NCI-H2227 treated with DMSO at 0.1 percent for 48 hours (cell line): ENCODE measurements at regions not wholly inside any gene's neighbourhood (a gene's known extent, or its start where the extent isn't known, plus 50 kb on each side); places are given as distances from the start of the nearest gene placed in this dataset.

Source experiments
- DNase-seq: peaks from one replicate; lab custom pipeline; 2025; lab: John Stamatoyannopoulos, UW

DNA sequence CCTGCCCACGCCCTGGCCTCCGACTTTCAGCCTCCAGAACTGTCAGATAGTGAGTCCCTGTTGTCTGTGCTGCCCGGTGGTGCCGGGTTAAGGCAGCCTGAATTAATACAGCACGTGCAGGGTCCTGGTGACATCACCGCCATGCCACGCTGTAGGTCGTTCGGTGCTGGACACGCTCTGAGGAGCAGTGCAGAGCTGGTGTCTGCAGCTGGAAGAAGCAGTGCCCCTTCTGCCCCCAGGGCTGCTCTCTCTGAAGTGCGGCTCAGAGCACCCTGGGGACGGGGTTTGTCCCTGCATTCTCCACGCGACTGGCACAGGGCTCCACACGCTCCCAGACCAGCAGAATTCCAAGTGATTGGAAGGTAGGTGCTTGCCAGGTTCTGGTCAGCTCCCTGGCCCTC is 831.5 kb downstream of the TBC1D22A start:
- DNase-seq, result no peak

GRCh38 chr22:47593291-47593690 is 830.8 kb downstream of the TBC1D22A start:
- DNase-seq, result no peak

DNA sequence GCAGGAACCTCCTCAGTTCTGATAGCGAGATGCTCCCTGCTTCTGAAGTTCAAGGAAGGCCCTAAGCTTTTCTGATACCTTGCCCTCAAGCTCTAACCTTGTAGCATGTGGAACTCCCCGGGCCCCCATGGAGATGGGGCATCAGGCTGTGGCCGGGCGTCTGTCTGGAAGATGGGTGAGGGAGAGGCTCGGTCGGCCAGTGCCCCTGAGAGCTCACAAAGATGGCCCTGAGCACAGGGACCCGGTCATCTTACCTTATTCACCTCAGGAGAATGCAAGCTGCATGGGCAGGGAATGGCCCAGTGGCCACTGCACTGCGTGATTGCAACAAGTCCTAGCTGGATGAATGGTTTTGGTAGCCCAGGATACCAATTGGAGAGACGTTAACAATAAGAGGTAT is 830.3 kb downstream of the TBC1D22A start:
- DNase-seq, result no peak

DNA sequence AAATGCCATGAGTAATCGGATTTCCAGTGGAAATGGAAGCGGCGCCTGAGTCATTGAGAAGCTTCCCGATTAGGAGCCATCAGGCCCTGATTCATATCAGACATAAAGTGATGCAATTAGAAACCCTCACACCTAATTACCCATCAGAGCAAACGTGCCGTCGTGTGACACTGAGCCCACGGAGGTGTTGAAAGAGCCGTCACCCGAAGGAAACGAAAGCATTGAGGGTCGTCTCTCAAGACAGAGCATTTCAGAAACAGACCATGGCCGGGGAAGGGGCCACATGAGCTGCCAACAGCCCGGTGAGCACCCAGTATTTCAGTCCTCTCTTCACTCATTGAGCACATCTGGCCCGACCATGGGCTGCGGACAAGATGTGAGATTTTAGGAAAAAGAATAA is 829.3 kb downstream of the TBC1D22A start:
- DNase-seq, result no peak

DNA sequence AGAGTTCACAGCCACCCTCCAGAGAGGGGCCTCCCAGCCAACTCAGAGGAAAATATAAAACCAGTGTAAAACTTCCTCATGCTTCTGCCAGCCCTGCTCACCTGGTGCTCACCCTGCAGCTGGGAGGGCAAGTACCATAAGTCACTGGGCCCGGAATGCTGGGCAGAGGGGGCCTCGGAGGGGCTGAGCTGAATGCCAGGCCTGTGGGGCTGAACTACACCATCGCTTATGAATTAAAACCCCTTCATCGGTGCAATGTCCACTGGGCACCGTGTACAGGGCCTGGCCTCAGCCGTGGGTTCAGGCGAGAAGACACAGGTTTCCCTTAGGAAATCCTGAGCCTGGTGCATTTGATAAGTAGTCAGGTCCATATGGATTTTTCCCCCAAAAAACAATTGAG is 828.6 kb downstream of the TBC1D22A start:
- DNase-seq, result no peak

DNA sequence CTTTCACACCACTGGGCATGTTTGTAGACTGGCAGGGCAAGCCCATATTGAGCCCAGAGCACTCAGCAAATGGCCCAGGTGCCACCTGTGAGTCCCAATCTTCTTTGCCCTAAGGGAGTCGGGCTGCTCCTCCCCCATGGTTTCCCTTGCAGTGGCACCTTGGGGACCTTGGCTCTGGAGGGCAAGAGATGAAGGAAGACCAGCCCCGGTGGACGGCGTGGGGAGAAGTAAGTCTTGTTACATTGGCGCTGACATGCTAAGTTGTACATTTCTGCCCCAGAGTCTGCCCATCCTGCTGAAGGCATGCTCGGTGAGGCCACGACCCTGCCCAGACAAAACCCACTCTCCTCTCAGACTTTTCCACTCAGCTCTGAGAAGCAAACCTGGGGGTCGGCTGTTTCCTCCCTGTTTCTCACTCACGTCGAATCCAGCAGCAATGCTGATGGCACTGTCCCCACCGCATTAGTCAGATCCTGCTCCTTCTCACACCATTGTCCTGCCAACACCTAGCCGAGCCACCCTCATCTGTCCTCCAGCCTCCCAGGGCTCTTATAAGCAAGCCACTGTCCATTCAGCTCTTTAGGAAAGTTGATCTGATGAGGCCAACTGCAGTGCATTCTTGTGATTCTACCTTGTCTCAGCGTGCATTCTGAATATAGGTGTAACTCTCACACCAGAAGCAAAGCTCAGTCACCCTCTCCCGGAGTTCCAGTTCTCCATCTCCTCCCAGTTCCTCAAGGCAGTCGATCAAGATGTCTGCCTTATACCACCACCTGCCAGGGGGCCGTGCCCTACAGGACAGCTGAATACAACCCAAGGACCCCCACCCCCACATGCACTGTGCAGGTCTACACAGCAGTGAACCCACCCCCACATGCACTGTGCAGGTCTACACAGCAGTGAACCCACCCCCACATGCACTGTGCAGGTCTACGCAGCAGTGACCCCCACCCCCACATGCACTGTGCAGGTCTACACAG is 827.1 kb downstream of the TBC1D22A start:
- no peak for DNase-seq

DNA sequence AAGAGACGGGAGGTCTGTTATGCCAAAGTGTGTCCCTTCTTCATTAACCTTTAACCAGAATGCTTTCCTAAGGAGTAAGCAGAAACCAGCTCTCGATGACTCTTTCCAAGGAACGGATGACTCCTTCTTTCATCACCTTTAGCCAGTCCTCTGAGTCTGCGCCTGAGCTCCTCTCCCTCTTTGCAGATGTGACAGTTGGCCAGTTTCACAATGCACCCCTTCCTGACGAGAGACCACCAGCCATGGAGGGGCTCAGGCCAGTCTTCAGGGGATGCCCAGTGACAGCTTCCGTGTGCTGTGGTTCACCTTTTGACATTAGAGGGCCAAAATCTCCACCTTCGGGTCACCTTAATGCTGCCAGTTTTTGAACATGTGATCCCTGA is 826.1 kb downstream of the TBC1D22A start:
- DNase-seq, result no peak

GRCh38 chr22:47587861-47588577 is 825.6 kb downstream of the TBC1D22A start:
- DNase-seq, result no peak

DNA sequence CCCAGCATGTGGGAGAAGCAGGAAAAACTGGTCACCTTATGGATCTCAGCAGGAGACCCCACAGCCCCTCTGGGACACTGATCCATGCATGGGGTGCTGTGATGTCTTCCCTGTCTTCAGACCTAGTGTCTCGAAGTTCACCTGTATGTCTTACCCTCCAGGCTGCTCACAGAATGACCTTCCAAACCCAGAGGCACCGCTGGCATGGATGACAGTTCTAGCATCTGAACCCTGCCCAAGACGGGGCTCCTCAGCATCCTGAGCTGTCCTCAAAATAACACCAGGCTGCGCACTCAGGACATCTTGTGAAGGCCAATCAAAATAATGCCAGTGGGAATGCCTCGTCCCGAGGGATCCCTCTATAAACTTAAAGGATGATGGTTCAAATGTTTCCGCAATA is 824.9 kb downstream of the TBC1D22A start:
- no peak for DNase-seq

DNA sequence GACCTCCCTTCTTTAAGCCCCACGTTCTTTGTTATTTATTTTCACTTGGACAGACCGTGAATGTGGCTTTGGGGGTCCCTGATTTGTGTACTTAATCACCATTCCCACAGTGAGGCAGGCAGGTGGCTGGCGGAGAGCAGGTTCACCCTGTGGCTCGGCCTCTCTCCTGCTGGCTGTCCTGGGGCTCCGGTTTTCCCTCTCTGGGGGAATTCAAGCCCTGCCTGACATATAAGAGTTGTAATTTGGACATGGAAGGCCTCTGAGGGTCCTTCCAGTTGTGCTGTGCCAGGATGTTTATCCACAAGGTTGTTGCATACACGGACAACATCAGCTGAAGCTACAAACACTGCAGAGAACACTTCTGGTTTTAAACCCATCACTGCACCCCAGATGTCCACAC is 824.5 kb downstream of the TBC1D22A start:
- no peak for DNase-seq

DNA sequence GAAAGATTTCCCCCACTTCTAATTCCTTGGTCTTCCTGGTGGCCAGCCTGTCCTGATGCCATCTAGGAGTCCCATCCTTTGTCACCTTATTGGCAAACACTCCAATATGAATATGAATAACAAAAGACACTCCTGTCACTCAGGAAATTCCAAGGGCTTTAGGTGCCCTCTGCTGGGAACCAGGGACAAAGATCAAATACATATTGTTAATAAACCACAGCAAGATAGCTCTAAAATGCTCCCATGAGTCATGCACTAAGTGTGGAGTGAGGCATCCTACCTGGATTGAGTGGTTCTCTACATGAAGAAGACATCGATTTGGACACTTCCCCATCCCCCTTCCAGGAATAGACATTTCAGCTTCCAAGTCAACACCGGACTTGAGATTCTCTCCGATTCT is 823.6 kb downstream of the TBC1D22A start:
- DNase-seq, result no peak

GRCh38 chr22:47583959-47584562 is 821.6 kb downstream of the TBC1D22A start:
- DNase-seq, result no peak

- no peak for DNase-seq
Measured at GRCh38 chr22:47582067-47582466, 819.6 kb downstream of the TBC1D22A start.

DNA sequence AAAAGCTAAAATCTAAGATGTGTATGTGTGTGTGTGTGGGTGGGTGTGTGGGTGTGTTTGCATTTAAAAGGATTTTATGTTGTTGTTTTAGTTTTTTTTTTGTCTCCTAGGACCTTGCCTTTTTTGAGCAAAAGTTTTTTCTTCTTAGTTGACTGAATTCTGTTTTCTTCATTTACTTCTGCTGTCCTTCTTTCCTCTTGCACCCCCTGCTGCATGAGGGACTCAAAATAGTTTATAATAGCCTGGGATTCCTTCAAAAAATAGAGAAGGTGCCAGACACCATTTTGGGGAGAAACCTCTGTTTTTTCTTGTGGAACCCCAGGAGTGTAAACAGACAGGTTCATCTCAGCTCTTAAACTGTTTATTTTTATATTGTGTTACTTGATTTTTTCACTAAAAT is 817.7 kb downstream of the TBC1D22A start:
- no peak for DNase-seq

- no peak for DNase-seq
Measured at GRCh38 chr22:47576908-47577307, 814.5 kb downstream of the TBC1D22A start.

DNA sequence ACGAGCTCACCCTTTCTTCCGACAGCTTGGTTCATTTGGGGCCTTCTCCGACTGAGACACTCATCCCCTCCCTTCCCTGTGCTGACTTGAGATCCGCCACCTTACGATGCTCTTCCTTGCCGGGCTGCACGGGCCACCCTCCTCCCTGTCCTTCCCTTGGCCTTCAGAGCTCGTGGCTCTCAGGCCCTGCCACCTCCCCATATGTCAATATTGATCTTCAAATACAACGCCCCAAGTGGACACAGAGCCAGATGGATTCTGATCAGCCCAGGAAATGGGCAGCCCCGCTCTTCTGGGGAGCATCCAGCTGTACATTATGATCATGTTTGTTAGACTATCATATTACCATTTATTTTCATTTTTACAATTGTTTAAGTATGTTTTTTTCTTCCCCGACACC is 812.8 kb downstream of the TBC1D22A start:
- DNase-seq, result no peak

GRCh38 chr22:47574556-47574955 is 812.1 kb downstream of the TBC1D22A start:
- no peak for DNase-seq

GRCh38 chr22:47573141-47573540 is 810.7 kb downstream of the TBC1D22A start:
- no peak for DNase-seq

- DNase-seq, result no peak
Measured at GRCh38 chr22:47572443-47572842, 810.0 kb downstream of the TBC1D22A start.

GRCh38 chr22:47571616-47572015 is 809.2 kb downstream of the TBC1D22A start:
- no peak for DNase-seq

- DNase-seq, result no peak
Measured at GRCh38 chr22:47570851-47571250, 808.4 kb downstream of the TBC1D22A start.

GRCh38 chr22:47570300-47570685 is 807.8 kb downstream of the TBC1D22A start:
- no peak for DNase-seq
